CD4-positive, alpha-beta T cell treated with Interleukin-17A for 1 hour (primary cell): ENCODE measurements at regions not wholly inside any gene's neighbourhood (a gene's known extent, or its start where the extent isn't known, plus 50 kb on each side); places are given as distances from the start of the nearest gene placed in this dataset.

Experiments
- DNase-seq: peaks from one replicate; pipeline ENCODE4 v3.0.0-alpha.2; 2020

DNA sequence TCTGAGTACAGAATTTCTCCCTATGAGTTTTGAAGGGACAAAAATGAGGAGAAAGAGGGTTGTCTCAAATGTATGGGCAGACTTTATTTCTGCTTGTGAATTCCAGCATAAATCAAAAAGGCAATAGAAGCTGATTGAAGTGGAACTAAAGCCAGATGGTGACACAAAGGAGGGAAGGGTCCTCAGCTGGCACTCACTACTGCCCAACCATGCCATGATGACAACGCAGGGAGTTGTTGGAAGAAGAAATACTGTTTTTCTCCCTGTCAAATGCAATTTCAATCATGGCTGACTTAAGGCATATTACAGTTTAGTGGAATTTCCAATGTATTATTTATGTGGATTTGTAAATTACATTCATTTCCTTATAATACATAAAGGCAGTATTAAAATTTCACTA, 805.8 kb downstream of the ADGRL2 start:
- DNase-seq, result no peak

DNA sequence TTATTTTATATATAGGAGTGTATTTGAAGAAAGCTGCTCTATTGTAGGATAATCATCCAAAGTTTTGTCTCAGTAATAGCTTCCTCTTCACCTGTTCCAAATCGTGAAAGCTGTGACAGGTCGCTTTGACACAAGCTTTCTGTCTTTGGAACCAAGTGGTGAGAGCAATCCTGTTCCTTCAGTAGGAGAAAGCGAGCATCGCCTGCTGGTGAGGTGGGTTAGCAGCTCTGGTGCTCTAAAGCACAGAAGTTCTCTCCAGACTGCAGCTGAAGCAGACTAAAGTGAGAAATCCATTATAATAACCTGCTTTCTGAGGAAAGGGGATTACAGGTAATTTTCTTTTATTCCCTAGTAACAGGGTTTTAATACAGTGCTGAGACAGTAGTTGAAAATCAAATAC, 803.8 kb downstream of the ADGRL2 start:
- DNase-seq, result no peak

DNA sequence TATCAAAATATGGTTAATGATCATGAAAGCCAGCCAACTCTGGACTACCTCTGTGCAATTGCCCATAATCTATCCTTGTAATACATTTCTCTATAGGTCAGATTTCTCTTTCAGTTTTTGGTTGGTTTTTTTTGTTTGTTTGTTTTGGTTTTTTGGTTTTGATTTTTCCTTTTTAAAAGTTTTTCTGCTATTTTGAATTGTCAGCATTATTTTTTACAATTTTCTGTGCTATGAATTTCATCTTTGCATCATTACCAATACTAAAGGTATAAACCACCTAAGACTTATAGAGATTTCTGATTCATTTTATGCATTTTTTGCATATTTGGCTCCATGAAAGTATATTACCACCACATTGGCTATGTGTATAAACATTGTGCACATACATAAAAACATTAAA, 799.6 kb downstream of the ADGRL2 start:
- DNase-seq, result no peak

DNA sequence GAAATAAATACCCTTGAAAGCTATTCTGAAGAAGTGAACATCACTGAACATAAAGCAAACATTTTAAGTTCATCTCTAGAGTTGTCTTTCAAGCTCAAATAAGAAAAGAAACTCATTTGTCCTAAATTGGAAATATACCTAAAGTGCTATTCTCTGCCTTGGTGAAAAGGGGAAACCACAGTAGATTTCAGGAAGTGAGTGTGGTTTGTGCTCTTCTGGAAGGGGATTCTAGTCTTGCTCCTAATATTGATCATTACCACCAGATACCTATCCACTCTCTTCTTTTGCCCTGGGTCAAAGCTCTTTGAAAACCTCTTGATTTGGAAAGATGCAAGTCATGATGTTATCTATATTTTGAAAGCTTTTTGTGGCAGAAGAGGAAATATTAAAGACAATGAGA, 798.1 kb downstream of the ADGRL2 start:
- DNase-seq, result no peak

DNA sequence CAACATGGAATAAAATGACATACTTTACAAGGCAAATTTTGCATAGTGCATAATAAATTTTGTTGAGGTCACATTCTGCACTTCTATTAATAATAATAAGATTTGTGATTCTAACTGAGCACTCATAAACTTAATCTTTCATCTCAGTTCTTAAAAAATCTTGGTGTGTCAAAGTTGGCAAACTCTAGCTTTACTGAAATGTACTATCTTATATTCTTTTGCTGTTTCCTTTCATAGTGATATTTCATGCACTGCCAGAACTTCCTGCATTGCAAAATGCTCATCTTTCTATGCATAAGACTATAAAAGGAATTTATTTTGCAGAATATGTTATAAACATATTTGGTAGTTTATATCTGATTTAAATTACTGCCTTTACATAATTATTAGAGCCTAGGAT, 797.6 kb downstream of the ADGRL2 start:
- DNase-seq, result no peak

DNA sequence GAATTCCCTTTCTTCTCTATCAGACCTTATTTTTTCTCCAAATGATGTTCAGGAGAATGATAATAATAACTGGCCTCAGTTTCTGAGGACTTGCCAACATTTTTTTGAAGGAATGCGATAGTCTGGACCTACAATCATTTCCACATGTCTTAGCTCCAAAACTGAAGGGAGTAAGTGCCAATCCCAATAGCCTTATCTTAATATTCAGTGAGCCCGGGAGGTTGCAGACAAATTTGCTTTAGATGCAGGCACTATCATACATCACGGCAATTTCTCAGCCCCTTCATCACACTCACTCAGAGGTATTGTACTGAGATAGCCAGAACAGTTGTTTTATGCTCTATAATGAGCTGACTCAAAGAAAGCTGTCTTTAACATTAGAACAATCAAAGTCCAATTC, 796.9 kb downstream of the ADGRL2 start:
- DNase-seq, result no peak

DNA sequence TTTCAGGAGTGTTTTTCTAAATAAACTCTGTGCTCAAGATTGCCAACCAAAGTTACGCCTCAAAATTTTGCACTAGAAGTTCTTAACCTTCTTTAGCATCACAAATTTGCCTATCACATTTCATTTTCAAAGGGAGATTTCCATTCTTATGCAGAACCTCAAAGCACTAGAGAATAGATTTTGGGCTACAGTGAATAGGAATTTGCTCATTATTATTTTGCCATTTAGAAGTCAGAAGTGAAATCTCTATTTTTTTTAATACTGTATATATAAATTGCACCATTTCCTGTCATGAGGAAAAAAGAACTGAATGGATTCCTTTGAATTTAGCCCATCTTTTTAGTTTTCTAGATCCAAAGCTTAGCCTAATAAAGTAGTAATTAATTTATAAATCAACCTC, 796.4 kb downstream of the ADGRL2 start:
- no peak for DNase-seq

DNA sequence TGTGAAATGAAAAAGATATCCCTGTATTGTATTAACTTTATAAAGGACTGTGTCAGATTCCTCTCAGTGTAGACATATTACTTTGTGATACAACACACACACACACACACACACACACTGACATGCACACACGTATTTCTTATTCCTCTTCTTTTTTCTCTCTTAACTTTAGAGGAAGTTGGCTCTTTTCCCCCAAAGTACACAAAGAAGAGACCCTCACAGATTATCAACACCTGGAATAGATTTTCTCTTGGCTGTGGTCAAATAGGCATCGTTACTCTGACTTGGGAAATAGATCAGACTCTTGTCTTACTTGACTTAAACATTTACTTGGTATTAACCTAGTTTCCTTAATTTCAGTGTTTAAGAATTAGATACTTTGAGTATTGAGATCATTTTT, 792.8 kb downstream of the ADGRL2 start:
- no peak for DNase-seq

DNA sequence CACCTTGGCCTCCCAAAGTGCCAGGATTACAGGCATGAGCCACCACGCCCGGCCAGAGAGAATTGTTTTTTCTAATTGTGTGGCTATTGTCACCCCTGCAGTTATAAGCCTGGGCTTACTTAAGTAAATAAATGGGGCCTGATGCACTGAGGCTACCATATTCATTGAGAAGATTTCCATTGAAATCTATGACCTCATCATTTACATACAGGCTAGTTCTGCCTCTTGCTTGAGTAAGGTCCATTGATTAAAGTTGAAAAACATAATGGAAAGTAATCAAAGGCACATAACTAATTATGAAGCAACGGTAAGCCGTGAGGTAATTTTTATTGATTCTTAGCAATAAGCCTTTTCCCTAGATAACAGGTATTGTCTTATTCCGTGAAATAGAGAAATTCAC, 788.9 kb downstream of the ADGRL2 start:
- DNase-seq, result no peak

DNA sequence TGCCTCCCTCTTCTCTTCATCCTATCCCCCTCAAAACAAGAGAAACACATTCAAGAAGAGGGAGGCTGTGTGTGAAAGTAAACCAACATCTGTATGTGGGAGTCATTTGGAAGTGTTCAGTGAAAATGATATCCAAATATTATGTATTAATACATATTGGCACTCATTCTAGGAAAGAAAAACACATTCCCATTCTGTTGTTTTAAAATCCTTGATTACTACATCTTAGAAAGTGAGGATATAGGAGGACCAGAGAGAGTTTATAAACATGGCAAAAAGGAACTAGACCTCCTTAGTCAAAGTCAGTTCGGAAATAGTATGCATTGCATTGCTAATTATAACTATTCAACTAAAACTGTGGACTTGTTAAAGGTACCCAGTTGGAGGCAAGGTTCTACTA, 786.6 kb downstream of the ADGRL2 start:
- no peak for DNase-seq

DNA sequence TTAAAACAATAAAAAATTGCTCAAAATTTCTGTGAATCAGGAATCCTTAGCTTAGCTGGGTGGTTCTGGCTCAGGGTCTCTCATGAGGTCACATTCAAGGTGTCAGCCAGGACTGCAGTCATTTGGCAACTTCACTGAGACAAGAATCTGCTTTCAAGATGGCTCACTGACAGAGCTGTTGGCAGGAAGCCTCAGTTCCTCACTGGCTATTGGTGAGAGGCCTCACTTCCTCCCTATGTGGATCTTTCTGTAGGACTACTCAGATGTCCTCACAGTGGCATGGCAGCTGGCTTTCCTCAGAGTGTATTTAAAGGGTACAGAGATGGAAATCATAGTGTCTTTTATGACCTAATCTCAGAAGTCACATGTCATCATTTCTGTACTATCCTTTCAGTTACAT, 785.7 kb downstream of the ADGRL2 start:
- DNase-seq, result no peak

DNA sequence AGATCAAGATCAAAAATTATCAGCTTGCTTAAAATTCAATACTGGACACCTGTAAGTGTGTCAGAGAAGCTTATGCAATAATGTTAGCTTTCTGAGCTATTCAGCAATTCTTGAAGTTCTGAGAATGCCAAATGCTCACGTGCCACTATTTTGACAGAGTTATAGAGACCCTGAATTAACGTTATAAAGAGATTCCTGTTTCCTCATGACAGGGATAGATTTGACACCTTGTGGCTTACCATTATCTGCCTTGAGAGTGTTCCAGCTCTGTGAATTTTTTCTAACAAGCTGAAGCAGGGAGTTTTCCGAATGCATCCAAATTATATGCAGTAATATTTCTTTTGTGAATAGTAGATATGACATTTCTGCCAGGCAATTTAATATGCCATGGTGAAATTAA, 781.6 kb downstream of the ADGRL2 start:
- DNase-seq, result no peak

DNA sequence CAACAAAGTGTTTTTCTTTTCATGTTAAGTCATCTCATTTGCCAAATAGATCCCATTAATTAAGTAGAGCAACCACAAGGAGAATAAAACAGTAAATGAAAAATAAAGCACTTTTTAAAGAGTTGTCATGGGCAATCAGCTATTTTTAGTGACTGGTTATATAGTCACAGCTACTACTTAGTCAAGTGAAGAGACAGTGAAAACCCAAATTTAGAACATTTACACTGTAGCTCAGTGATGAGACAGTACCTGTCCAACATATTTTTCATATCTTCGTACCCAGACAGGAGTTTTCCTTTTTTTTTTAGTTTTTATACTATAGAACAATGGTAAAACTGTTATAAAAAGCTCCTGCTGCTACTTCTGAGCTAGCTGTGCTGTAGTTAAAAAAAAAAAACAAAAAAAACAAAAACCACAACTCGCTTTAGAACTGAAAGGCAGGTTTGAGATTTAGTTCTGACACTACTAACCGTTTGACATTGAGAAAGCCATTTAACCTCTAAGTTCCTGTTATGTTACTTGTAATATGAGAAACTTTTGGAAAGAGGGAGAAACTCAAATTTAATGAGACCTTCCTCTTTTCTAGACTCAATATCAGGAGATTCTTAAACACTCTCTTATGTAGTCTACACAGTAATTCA, 777.5 kb downstream of the ADGRL2 start:
- no peak for DNase-seq

DNA sequence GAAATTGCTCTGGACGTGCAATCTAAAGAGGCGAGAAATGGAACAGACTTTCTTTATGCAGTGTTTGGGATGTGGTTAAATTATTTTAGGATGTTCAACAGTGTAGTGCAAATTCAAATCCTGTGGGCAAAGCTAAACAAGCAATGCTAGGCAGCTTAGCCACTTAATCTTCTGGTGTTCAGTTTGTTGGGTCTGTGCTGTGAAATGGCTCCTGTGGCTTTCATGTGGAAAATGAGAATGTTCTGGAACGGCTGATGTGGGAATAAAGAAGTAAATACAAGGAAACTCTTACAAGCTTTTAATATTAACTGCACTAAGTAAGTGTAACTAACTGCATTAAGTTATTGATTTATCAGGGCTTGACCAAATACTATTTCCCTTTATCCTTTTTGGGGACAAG, 766.6 kb downstream of the ADGRL2 start:
- DNase-seq, result no peak

DNA sequence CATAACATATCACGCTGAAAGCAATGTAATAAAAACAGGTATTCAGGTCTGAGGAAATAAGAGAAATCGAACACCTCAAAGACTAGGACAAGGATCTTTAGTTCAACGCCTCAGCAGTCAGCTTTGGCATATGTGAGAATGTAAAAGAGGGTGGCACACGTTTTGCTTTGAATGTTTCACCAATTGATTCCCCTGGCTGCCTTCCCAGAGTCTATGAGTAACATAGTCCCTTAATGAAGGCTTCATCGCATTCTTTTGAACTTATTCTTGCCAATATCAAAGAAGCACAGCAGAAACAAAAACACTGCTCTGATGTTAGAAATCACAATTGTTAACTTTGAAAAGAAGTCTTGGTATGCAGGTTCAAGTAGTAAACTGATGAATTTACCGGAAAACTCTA, 764.8 kb downstream of the ADGRL2 start:
- no peak for DNase-seq

DNA sequence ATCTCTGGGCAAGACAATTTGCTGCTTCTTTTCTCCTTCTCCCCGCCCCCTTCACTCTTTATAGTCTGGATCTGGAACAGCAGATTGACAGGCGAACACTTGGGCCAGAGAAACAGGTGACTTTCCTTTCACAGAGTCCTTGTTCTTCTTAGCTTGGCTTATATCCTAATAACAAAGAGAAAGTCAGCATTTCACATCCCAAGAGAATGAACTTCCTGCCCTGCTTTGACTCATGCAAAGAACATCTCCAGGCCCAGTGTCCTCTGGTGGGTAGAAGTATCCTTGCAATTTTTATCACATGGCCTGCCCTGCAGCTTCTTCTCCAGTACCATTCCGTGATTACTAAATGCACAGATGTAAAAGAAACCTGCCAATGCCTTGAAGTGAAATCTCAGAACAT, 764.4 kb downstream of the ADGRL2 start:
- DNase-seq, result no peak

DNA sequence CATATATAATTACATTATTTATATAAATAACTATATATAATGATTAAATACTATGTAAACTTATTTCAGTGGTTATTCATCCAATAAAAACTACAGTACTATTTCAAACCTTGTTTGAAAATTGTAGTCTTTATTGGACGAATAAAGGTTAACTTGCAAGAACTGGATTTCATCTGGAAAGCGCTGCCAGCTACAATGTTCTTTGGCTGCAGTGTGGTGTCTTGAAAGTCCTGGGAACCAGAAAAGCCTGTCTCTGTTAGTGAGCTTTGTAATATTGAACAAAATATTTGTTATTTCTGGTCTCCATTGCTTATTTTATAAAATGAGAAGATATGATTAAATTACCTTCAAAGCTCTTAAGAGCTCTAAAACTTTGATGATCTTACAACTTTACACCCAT, 763.6 kb downstream of the ADGRL2 start:
- DNase-seq, result no peak

DNA sequence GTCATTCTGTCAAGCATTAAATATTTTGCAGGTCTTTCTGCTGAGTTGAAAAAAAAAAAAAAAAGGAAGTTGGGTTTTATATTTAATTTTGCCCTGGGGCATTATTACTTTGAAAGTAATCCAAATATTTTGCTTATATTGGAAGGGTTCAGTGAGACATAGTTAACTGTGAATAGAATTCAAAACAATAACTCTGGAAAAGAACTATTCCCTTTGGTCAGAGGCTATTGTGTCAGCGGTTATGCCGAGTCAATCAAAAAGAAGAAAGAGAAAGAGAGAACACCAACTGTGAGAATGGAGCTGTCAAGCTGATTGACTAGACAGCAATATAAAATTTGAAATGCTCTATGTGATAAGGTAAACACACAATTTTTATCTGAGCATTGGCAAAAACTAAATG, 761.7 kb downstream of the ADGRL2 start:
- no peak for DNase-seq

DNA sequence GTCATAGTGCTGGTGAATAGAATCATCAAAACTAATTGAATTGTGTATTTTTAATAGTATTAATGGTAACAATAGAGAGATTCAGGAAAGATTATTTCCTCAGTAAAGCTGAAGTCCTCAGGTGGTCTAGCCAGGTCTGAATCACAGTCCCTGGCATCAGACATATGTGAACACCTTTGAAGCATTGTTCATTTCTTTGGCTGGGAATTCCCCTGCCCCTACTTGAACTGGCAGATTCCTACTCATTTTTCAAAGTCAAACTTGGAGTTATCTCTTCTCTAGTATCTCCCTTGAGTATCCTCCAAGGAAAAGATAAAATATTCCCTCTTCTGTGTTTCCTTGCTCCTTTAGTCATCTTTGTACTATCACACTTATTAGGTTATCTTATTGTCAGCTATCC, 759.8 kb downstream of the ADGRL2 start:
- no peak for DNase-seq

DNA sequence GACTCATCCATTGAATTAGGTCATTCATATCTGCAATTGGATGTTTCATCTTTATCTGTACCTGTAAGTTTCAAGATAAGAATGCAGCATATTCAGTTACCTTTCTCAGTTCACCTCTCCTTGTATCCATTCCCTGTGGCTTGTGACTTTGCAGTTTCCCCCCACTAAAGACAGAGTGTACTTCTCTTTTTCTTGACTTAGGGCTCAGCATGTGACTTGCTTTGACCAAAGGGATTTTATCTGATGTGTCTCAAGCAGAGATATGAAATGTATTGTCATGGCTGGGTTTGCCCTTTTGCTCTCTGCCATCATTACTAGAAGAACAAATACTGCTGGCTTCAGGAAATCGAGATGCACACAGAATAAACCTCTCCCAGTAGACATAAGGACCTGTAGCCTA, 754.8 kb downstream of the ADGRL2 start:
- DNase-seq, result no peak

DNA sequence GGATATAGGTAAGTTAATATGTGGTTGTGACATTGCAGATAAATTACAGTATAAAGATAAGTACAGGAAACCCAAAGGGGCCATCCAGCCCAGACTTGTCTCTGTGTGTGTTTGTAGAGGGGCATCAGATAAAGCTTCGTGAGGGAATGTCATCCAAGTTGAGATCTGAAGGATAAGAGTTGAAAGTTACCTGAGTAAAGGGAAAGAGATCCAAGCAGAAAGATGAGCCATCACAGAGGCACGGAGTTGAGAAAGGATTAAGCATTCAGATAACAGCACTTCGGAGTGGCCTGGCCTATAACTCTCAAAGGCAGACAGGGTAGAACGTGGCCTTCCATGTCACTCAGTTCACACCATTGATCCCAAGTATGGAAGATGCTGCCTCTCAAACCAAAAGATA, 749.1 kb downstream of the ADGRL2 start:
- no peak for DNase-seq

DNA sequence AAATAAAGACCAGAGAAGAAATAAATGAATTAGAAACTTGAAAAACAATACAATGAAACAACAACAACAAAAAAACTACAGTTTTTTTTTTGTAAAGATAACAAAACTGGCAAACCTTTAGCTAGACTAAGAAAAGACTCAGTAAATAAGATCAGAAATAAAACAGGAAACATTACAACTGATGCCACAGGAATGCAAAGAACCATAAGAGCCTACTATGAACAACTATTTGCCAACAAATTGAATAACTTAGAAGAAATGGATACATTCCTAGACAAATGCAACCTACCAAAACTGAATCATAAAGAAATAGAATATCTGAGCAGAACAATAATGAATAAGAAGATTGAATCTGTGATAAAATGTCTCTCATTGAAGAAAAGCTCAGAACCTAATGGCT, 742.0 kb downstream of the ADGRL2 start:
- no peak for DNase-seq

DNA sequence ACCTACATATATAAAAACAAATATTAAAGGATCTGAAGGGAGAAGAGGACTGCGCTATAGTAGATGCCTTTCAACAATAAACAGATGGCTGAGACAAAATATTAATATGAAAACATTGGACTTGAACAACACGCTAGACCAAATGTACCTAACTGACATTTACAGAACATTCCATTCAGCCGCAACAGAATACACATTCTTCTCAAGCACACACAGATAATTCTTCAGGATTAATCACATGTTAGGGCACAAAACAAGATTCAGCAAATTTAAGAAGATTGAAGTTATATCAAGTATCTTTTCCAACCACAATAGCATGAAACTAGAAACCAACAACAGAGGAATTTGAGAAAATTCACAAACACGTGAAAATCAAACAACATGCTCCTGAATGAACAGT, 741.4 kb downstream of the ADGRL2 start:
- no peak for DNase-seq

DNA sequence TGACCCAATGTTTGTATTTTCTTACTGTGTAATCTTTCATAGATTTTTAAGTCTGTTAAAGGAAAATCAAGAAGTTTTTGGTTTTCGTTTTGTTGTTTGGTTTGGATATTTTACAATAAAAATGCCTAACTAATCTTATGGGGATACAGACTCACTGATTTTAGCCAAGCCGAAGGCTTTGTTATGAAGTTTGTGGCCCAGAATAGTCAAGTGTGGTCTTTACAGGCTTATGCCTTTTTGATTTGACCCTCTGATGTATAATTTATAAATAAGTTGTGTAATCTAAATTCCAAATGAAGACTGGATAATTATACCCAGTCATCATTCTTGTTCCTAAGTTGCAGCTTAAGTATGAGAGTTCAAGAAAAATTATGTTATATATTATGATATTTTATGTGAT, 739.3 kb downstream of the ADGRL2 start:
- DNase-seq, result no peak

DNA sequence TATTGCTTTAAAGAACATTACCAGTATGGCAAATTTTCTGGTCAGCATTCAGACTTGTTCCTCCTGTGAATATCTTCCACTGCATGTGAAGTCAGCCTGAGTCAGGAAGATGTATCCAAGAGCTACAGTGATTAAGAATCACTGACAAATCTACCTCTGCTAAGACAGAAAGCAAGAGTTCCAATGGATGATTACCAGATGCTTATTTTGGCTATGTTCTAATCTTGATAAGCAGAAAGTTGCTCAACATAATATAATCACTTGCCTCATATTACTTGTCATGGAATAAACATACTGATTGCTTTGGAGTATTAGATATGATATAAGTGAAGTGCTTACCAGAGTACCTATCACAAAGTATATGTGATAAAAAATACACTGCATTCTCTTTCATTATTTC, 738.1 kb downstream of the ADGRL2 start:
- DNase-seq, result no peak

DNA sequence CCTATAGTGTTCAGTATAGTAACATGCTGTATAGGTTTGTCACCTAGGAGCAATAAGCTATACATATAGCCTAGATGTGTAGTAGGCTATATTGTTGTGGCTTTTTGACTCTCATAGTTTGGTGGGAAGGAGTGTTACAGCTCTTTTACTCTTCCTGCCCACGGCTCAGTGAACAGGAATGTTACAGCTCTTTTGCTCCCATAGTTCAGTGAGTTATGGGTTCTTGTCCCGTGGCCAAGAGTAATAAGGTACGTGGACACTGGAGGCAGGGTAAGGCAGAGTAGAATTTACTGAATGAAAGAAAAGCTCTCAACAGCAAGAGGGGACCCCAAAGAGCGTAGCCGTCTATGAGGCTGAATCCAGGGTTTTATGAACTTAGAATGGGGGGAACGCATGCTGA, 734.3 kb downstream of the ADGRL2 start:
- no peak for DNase-seq
